ENCODE measurements at regions not wholly inside any gene's neighbourhood (a gene's known extent, or its start where the extent isn't known, plus 50 kb on each side); places are given as distances from the start of the nearest gene placed in this dataset.

- TF ChIP-seq, protein P1, sequence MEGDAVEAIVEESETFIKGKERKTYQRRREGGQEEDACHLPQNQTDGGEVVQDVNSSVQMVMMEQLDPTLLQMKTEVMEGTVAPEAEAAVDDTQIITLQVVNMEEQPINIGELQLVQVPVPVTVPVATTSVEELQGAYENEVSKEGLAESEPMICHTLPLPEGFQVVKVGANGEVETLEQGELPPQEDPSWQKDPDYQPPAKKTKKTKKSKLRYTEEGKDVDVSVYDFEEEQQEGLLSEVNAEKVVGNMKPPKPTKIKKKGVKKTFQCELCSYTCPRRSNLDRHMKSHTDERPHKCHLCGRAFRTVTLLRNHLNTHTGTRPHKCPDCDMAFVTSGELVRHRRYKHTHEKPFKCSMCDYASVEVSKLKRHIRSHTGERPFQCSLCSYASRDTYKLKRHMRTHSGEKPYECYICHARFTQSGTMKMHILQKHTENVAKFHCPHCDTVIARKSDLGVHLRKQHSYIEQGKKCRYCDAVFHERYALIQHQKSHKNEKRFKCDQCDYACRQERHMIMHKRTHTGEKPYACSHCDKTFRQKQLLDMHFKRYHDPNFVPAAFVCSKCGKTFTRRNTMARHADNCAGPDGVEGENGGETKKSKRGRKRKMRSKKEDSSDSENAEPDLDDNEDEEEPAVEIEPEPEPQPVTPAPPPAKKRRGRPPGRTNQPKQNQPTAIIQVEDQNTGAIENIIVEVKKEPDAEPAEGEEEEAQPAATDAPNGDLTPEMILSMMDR (IDR thresholded peaks at IDR 0.05; ENCODE audit: unreplicated experiment): no peak
- H3K9me3 Mint-ChIP-seq (ENCODE audit: unreplicated experiment): no peaks in the 10 kb centered on the region
- no peak overlapping the region for H3K4me3 Mint-ChIP-seq (ENCODE audit: unreplicated experiment)
- H3K36me3 Mint-ChIP-seq (ENCODE audit: low read depth, unreplicated experiment): no peaks in the 10 kb centered on the region
- peaks cover 3% of the 10 kb centered on the region for H3K27me3 Mint-ChIP-seq (ENCODE audit: unreplicated experiment)
- no peak for DNase-seq (ENCODE audit: low spot score)
- no peaks in the 10 kb centered on the region for H3K4me1 Mint-ChIP-seq (ENCODE audit: unreplicated experiment)
- H3K27ac Mint-ChIP-seq (ENCODE audit: unreplicated experiment): no peak overlapping the region
Measured at GRCh38 chr2:106694964-106695470, 190.9 kb downstream of the ST6GAL2 start.

DNA sequence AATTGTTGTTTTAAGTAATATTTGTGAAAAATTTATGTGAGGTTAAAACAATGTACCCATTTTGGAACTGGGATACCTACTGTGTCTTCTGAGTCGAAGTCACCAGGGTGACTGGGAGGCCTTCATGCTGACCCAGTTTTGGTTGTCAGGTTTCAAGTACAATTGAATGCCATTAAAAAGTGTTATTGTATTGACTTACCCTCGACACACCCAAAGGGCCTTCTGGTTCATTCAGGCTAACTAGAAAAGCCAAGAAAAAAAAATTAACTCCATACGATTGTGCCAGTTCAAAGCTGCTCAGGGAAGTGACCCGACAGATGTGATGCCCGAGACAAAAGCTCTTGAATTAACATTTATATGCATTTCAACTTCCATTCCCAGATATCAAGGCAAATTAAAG is 190.0 kb downstream of the ST6GAL2 start:
- Mint-ChIP-seq H3K27ac (ENCODE audit: unreplicated experiment) (no peak overlapping the region), H3K4me1 (ENCODE audit: unreplicated experiment) (no peaks in the 10 kb centered on the region), H3K4me3 (ENCODE audit: unreplicated experiment) (no peak overlapping the region), H3K27me3 (ENCODE audit: unreplicated experiment) (peaks cover 3% of the 10 kb centered on the region), H3K9me3 (ENCODE audit: unreplicated experiment) (no peaks in the 10 kb centered on the region), H3K36me3 (ENCODE audit: low read depth, unreplicated experiment) (no peaks in the 10 kb centered on the region)
- TF ChIP-seq, protein P1 (IDR thresholded peaks at IDR 0.05; ENCODE audit: unreplicated experiment): no peak
- no peak for DNase-seq (ENCODE audit: low spot score)

DNA sequence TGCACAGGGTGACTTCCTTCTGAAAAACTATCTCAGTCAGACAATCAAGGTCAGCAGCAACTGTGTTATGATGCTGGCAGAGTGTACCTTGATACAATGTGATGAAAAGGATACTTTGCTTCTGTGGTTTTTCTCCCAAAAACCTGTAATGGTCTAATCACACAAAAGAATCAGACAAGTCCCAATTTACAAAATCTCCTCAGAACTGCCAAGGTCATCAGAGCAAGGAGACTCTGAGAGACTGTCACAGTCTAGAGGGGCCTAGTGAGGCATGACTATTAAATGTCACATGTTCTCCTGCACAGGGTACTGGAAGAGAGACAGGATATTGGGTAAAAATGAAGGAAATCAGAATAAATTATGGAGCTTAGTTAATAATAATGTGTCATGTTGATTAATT is 185.4 kb downstream of the ST6GAL2 start:
- Mint-ChIP-seq H3K9me3 (ENCODE audit: unreplicated experiment) (no peaks in the 10 kb centered on the region), H3K27ac (ENCODE audit: unreplicated experiment) (peak overlapping the region; percentile 13), H3K36me3 (ENCODE audit: low read depth, unreplicated experiment) (no peaks in the 10 kb centered on the region), H3K4me3 (ENCODE audit: unreplicated experiment) (no peak overlapping the region), H3K27me3 (ENCODE audit: unreplicated experiment) (no peaks in the 10 kb centered on the region), H3K4me1 (ENCODE audit: unreplicated experiment) (no peaks in the 10 kb centered on the region)
- DNase-seq (ENCODE audit: low spot score): no peak
- TF ChIP-seq, protein P1 (IDR thresholded peaks at IDR 0.05; ENCODE audit: unreplicated experiment): no peak

DNA sequence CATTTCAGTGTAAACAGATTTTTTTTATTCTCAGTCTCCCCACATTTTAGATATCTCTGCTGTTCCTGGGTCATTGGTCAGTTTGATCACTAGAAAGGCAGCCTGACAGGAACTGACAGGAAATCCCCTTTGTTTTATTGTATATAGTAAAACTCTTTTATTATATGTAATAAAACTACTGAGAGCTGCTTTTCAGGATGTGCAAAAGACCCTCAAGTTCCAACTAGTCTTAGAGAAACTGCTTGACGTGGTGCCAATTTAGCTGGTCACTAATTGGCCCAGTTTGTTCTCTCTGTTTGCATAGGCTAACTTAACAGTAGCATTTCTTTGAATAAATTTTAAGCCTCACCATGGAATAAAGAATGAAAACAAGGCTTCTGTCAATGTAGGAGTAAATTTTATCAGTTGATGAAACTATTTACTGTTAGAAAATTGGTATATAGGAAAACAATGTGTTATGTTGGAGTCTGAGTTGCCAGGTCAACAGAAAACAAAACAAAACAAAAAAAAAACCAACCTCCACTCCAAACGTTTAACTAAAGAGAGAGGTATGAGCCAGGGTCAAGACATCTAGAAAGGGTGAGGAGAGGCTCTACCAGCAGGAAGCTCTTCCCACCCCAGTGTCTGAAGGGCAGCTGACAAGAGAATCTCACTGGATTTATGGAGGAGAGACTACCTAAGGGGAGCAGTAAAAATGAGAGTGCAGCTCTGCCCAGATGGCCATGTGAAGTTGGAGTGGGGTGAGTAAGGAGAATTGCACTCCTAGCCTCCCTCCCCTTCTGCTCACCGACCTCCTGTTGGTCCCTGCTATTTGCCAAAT is 184.6 kb downstream of the ST6GAL2 start:
- H3K9me3 Mint-ChIP-seq (ENCODE audit: unreplicated experiment): no peaks in the 10 kb centered on the region
- no peaks in the 10 kb centered on the region for H3K4me1 Mint-ChIP-seq (ENCODE audit: unreplicated experiment)
- no peak for DNase-seq (ENCODE audit: low spot score)
- TF ChIP-seq, protein P1 (IDR thresholded peaks at IDR 0.05; ENCODE audit: unreplicated experiment): no peak
- no peaks in the 10 kb centered on the region for H3K27me3 Mint-ChIP-seq (ENCODE audit: unreplicated experiment)
- H3K36me3 Mint-ChIP-seq (ENCODE audit: low read depth, unreplicated experiment): no peaks in the 10 kb centered on the region
- no peak overlapping the region for H3K4me3 Mint-ChIP-seq (ENCODE audit: unreplicated experiment)
- no peak overlapping the region for H3K27ac Mint-ChIP-seq (ENCODE audit: unreplicated experiment)

- H3K9me3 Mint-ChIP-seq (ENCODE audit: unreplicated experiment): no peaks in the 10 kb centered on the region
- no peak overlapping the region for H3K4me3 Mint-ChIP-seq (ENCODE audit: unreplicated experiment)
- no peak overlapping the region for H3K27ac Mint-ChIP-seq (ENCODE audit: unreplicated experiment)
- no peak for DNase-seq (ENCODE audit: low spot score)
- H3K36me3 Mint-ChIP-seq (ENCODE audit: low read depth, unreplicated experiment): no peaks in the 10 kb centered on the region
- H3K4me1 Mint-ChIP-seq (ENCODE audit: unreplicated experiment): no peaks in the 10 kb centered on the region
- TF ChIP-seq, protein P1 (IDR thresholded peaks at IDR 0.05; ENCODE audit: unreplicated experiment): no peak
- H3K27me3 Mint-ChIP-seq (ENCODE audit: unreplicated experiment): no peaks in the 10 kb centered on the region
Measured at GRCh38 chr2:106703161-106703560, 182.8 kb downstream of the ST6GAL2 start.

All from endothelial cell (in vitro differentiated cells).